Activated CD8-positive, alpha-beta T cell treated with anti-CD3 and anti-CD28 coated beads, Interleukin-2, amount 10 ng/mL, durations not matched to agents 7 days and 5 days (primary cell): ENCODE measurements at regions not wholly inside any gene's neighbourhood (a gene's known extent, or its start where the extent isn't known, plus 50 kb on each side); places are given as distances from the start of the nearest gene placed in this dataset.

Source experiments
- ATAC-seq: fragments of 150-1000 bp; cut with Tn5 transposase; one replicate; pipeline ENCODE4 v1.10.0; 2021; ENCODE audit warnings: moderate library complexity
- CTCF ChIA-PET: fragments of 350-600 bp; sonication (Branson Sonifier 250); formaldehyde crosslinking; loops from one replicate; lab custom pipeline; 2021; ENCODE audit warnings: antibody characterized with exemption; lab: Charles Lee
- POLR2A ChIA-PET: fragments of 350-600 bp; sonication (Branson Sonifier 250); formaldehyde crosslinking; loops from one replicate; lab custom pipeline; 2021; ENCODE audit warnings: antibody characterized with exemption; lab: Charles Lee
- DNase-seq: peaks from one replicate; pipeline ENCODE4 v3.0.0-alpha.2; 2020
- H3K27ac Mint-ChIP-seq: one replicate; pipeline ENCODE4 v1.8.0; 2021; ENCODE audit warnings: mild to moderate bottlenecking, mixed read lengths
- H3K27me3 Mint-ChIP-seq: one replicate; pipeline ENCODE4 v1.8.0; 2021; ENCODE audit warnings: low read depth, mixed read lengths
- H3K36me3 Mint-ChIP-seq: one replicate; pipeline ENCODE4 v1.8.0; 2021; ENCODE audit warnings: low read depth, mixed read lengths
- H3K4me1 Mint-ChIP-seq: one replicate; pipeline ENCODE4 v1.8.0; 2021; ENCODE audit warnings: low read depth, mixed read lengths
- H3K4me3 Mint-ChIP-seq: one replicate; pipeline ENCODE4 v1.8.0; 2021; ENCODE audit warnings: mild to moderate bottlenecking, mixed read lengths
- H3K9me3 Mint-ChIP-seq: one replicate; pipeline ENCODE4 v1.8.0; 2022; ENCODE audit warnings: mixed read lengths; ENCODE audit not compliant: insufficient read depth

DNA sequence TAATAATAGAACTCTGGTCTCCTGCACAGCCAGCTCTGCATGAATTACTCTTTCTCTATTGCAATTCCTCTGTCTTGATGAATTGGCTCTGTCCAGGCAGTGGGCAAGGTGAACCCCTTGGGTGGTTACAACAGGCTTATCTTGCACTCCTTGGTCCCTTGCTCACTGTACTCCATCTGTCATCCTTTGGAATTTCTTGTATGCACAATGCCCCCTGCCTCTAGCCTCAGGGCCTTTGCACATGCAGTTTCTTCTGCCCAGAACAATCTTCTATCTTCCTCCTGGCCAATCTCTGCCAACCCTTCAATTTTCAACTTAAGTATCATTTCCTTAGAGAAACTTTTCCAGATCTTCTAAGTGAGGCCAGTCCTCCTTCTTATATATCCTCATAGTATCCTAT is 114.7 kb upstream of the NLRP1 start:
- Mint-ChIP-seq H3K4me3 (no peak overlapping the region), H3K27ac (no peak overlapping the region), H3K4me1 (no peaks in the 10 kb centered on the region), H3K27me3 (peaks cover 10% of the 10 kb centered on the region), H3K36me3 (no peaks in the 10 kb centered on the region), H3K9me3 (no peaks in the 10 kb centered on the region)
- no peak for DNase-seq
- ChIA-PET POLR2A (no interaction called here), CTCF (no interaction called here)
- no peak for ATAC-seq

DNA sequence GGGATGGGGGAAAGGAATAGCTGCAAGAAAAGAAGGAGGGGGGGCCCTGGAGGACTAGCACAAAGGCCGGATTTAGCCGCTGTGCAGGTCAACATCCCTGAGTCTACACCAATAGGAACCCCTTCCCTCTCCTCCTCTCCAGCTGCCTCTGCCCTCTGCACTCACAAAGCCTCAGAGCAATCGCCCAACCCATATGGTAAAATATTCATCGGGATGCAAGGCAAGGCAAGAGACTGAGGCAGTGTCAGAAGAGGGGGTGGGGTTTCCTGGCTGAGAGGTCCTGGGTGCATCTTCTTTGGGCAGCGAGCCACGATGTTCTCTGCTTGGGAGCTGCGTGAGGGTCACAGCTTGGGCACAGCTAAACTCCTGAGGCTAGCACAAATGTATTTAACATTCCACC is 115.5 kb upstream of the NLRP1 start:
- H3K4me3 Mint-ChIP-seq = no peak overlapping the region
- POLR2A ChIA-PET = no interaction called here
- H3K36me3 Mint-ChIP-seq = no peaks in the 10 kb centered on the region
- CTCF ChIA-PET = no interaction called here
- DNase-seq (no peak), ATAC-seq (no peak)
- H3K9me3 Mint-ChIP-seq = no peaks in the 10 kb centered on the region
- H3K4me1 Mint-ChIP-seq = no peaks in the 10 kb centered on the region
- H3K27ac Mint-ChIP-seq = no peak overlapping the region
- H3K27me3 Mint-ChIP-seq = peaks cover 10% of the 10 kb centered on the region

DNA sequence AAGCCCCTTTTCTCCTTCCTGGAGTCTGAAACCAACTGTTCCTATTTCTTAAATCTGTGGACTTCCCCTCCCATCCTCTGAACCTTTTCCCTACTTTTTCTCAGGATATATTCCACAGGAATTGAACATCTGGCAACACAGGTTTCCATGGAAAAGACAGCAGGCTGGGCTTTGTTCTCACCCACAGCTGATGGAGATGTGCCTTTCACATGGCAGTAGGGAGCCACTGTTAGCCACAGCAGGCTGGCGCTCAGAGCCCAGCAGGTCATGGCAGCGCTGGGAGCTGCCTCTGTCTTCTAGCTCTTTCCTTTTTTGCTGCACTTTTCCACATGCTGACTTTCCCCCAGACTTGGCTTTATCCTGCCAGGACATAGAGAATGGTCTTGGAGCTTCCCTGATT is 116.4 kb upstream of the NLRP1 start:
- no peaks in the 10 kb centered on the region for H3K4me1 Mint-ChIP-seq

DNA sequence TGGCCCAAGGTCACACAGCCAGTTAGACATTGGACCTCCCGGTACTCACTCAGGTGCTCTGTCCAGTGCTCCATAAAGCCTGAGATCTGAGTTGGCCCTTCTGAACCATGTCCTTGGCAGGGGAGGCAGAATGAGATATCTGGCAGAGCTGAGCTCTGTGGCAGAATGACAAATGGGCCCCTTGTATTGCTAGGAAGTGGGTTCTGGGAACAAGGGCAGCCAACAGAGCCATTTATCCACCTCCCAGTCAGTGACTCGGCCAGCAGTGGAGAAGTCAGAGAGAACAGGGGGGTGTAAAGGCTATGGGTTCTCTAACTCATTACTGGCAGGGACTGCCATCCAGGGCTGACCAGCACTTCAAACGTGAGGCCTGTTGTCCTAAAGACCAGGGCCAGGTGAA is 117.1 kb upstream of the NLRP1 start:
- POLR2A ChIA-PET = no interaction called here
- H3K27me3 Mint-ChIP-seq = peaks cover 10% of the 10 kb centered on the region
- CTCF ChIA-PET = no interaction called here
- H3K4me1 Mint-ChIP-seq = no peaks in the 10 kb centered on the region
- no peaks in the 10 kb centered on the region for H3K9me3 Mint-ChIP-seq
- no peak for DNase-seq
- no peaks in the 10 kb centered on the region for H3K36me3 Mint-ChIP-seq
- no peak for ATAC-seq
- no peak overlapping the region for H3K27ac Mint-ChIP-seq
- H3K4me3 Mint-ChIP-seq = no peak overlapping the region

More for the DNA sequence above, 116.4 kb upstream of the NLRP1 start:
- no peak for ATAC-seq
- POLR2A ChIA-PET = no interaction called here
- no peak overlapping the region for H3K4me3 Mint-ChIP-seq
- no peaks in the 10 kb centered on the region for H3K36me3 Mint-ChIP-seq
- CTCF ChIA-PET = no interaction called here
- H3K27ac Mint-ChIP-seq = no peak overlapping the region
- no peaks in the 10 kb centered on the region for H3K9me3 Mint-ChIP-seq
- no peak for DNase-seq
- peaks cover 10% of the 10 kb centered on the region for H3K27me3 Mint-ChIP-seq

DNA sequence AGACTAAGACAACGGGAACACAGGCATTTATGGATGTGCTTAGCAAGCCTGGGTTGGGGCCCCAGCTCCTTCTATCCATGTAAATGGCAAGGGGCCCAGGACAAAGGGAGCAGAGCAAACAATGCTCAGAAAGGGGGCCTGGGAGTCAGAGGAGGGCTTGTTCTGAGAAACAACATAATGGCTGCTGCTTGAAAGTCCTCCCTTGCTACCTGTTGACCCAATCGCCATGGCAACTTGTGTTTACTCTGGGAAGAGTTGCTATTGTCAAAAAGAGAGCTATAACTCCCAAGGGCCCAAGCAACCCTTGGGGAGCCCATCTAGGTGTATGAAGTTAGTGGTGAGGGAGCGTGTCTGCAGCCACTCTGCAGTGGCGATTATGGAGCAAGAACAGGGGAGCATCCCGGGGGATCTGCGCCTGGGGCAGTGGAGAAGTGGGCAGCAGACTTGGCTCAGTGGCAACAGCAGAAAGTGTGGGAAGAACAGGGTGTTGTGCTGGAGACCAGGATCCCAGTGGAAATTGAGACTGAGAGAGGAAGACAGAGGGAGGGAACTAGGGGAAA is 118.7 kb upstream of the NLRP1 start:
- Mint-ChIP-seq H3K4me1 (no peaks in the 10 kb centered on the region), H3K27me3 (peaks cover 10% of the 10 kb centered on the region), H3K9me3 (no peaks in the 10 kb centered on the region), H3K36me3 (no peaks in the 10 kb centered on the region), H3K4me3 (no peak overlapping the region), H3K27ac (no peak overlapping the region)
- DNase-seq (no peak), ATAC-seq (no peak)
- ChIA-PET POLR2A (no interaction called here), CTCF (no interaction called here)

DNA sequence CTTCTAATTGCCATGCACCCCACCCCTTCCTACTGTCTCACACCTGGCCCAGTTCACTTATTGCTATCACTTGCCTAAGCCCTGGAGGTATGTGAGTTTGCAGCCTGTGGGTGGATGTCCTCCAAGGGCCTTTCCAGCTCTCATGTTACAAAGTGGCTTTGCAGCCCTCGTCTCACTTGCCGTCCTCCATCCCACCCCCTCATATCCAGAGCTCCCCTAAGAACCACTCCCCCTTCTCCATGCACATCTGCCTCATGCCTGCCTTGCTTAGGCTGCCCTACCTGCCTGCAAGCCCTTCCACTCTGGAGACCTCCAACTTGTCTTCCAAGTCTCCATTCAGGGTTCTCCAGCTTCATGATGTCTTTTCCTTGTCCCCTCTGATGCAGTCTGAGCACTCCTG is 119.4 kb upstream of the NLRP1 start:
- ChIA-PET POLR2A (no interaction called here), CTCF (no interaction called here)
- Mint-ChIP-seq H3K4me3 (no peak overlapping the region), H3K36me3 (no peaks in the 10 kb centered on the region), H3K9me3 (no peaks in the 10 kb centered on the region), H3K27me3 (peaks cover 8% of the 10 kb centered on the region), H3K4me1 (no peaks in the 10 kb centered on the region), H3K27ac (no peak overlapping the region)
- ATAC-seq (no peak), DNase-seq (no peak)

DNA sequence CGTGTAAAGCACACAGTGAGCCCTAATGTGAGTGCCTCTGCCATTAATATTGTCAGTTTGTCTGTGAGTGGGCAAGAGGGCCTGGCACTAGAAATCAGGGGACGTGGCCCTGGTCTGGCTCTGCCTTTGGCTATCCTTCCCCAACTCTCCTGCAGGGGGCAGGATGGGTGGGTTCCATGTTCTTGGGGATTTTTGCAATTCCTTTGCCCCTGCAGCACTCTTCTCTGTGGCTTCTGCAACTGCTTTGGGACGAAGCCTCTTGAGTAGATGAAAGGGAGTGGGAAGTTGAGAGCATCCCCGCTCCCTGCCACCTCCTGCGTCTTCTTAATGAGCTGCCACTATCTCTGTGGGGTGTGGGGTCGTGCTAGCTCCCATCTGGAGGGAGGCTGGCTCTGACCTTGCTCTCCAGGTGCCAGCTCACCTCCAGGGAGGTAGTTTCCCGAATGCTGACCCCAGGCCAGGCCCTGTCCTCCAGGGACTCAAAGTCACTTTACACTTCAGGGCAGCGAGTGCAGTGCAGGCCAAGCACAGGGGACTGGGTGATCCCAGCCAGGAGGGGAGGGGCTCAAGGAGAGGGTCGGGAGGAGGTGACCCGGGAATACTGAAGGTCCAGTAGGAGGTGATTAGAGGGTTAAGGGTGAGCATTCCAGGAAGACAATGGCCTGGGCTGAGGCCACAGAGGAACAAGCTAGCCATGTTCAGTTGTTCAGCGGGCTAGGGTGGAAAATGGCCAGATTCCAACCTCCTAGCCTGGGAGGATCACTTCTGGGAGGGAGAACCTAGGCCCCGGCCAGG is 121.0 kb upstream of the NLRP1 start:
- Mint-ChIP-seq H3K4me1 (no peaks in the 10 kb centered on the region), H3K27me3 (peaks cover 11% of the 10 kb centered on the region), H3K27ac (no peak overlapping the region), H3K4me3 (no peak overlapping the region), H3K9me3 (no peaks in the 10 kb centered on the region), H3K36me3 (no peaks in the 10 kb centered on the region)
- ChIA-PET POLR2A (no interaction called here), CTCF (interaction anchor here (0.6 to 3.3 kb wide), 12 partner anchors 11 to 731 kb away, joined by 3 to 20 read pairs (median 3); no protein-coding TSS in a partner anchor)
- DNase-seq (peak; percentile 24), ATAC-seq (no peak)

DNA sequence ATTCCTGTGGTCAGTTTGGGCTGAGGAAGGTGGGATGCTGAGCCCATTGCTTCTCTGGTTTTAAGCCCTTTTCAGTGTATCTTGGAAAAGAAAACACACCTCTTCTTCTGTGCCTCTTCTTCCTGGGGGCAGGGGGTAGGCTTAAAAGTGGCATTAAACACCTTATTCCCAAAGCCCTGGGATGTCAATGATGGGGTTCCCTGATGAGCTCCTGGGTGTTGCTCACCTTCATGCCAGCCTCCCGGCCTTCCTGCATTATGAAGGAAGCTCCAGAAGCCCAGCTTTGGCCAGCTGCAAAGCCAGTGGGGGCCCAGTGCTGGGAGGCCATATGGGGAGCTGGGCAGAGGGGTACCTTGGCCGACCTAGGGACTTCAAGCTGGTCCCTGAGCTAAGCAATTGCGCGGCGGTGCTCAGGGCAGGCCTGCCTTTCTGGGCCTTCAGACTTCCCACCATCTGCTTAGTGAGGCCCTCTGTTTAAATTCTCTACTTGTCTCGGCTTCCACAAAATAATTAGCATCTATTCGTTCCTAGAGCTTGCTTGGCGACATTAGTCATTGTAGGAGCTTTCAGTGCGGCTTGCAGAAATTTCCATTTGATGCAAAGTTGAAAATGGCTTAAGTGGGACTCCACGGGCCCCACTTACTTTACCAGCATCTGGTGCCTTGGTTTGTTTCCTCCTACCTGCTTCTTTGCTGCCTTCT is 121.7 kb upstream of the NLRP1 start:
- Mint-ChIP-seq H3K27ac (no peak overlapping the region), H3K36me3 (no peaks in the 10 kb centered on the region), H3K27me3 (peaks cover 17% of the 10 kb centered on the region), H3K9me3 (no peaks in the 10 kb centered on the region), H3K4me3 (no peak overlapping the region), H3K4me1 (no peaks in the 10 kb centered on the region)
- DNase-seq (no peak), ATAC-seq (no peak)
- POLR2A ChIA-PET = no interaction called here
- CTCF ChIA-PET = interaction anchor here (1.0 to 3.3 kb wide), 12 partner anchors 12 to 719 kb away, joined by 3 to 20 read pairs (median 3); no protein-coding TSS in a partner anchor

DNA sequence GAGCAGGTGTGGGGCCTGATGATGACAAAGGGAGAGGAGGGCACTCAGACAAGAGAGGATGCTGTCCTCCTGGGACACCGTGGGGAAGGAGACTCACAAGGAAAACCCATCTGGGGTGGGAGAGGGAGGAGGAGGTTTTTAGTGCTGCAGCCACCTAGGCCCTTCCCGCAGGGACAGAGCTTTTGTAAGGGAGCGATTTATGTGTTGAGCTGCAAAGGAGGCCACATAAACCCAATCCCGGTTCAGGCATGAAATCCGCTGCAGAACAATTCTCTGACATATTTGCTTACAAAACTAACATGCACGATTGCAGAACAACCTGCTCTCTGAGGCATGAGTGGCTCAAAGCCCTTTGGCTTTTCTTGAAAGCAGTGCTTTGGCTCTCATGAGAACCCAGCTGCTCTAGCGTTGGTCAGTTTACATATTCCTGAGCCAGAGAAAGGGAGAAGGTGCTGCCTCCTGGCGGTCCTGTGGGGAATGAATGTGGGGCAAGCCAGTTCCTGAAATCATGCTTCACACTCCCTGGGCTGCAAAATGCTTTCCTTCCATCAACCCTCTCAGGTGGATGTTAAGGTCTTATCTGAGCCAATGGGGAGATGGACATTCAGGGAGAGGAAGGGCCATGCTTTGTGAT is 122.4 kb upstream of the NLRP1 start:
- Mint-ChIP-seq H3K9me3 (no peaks in the 10 kb centered on the region), H3K27ac (no peak overlapping the region), H3K36me3 (no peaks in the 10 kb centered on the region), H3K4me3 (no peak overlapping the region), H3K4me1 (no peaks in the 10 kb centered on the region), H3K27me3 (peaks cover 22% of the 10 kb centered on the region)
- DNase-seq (peak; percentile 65), ATAC-seq (no peak)
- ChIA-PET CTCF (interaction anchor here (1.0 to 3.3 kb wide), 9 partner anchors 12 to 719 kb away, joined by 3 to 20 read pairs (median 3); no protein-coding TSS in a partner anchor), POLR2A (no interaction called here)

DNA sequence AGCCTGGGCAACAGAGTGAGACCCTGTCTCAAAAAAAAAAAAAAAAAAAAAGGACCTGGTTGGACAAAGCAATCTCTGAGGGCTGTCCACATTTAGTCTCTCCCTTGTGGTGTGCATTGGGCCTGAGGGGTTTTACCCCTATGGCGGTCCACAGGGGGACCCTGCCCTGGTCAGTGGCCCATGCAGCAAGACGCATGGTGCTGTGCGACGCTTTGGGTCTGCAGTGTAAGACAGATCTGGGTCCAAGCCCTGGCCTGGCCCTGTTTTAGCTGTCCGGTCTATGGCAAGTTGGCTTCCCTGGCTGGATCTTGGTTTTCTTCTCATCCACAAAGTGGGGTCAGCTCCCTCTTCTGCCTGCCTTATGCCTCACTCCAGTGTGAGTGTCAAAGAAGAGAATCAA is 123.2 kb upstream of the NLRP1 start:
- Mint-ChIP-seq H3K4me3 (no peak overlapping the region), H3K36me3 (no peaks in the 10 kb centered on the region), H3K4me1 (no peaks in the 10 kb centered on the region), H3K27ac (no peak overlapping the region), H3K9me3 (no peaks in the 10 kb centered on the region), H3K27me3 (peaks cover 27% of the 10 kb centered on the region)
- DNase-seq = no peak
- POLR2A ChIA-PET = no interaction called here
- no peak for ATAC-seq
- CTCF ChIA-PET = interaction anchor here (0.8 to 3.3 kb wide), 4 partner anchors 11 to 729 kb away, joined by 4 to 20 read pairs (median 11); no protein-coding TSS in a partner anchor

DNA sequence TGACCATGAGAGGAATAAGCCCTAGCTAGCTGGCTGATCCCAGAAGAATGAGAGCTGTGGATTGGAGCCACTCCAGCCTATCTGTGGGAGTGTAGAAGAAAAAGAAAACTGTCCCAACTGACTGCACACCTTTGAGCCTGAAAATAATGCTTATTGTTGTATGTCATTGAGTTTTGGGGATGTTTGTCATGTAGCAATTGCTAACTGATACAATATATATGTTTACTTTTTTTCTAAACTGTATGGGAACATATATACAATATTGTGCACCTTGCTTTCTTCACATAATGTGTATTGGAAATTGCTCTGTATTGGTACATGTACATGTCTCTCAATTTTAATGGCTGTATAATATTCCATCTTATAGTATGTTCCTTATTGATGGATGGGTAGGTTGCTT is 124.0 kb upstream of the NLRP1 start:
- no peak overlapping the region for H3K27ac Mint-ChIP-seq
- CTCF ChIA-PET = interaction anchor here (0.8 to 3.3 kb wide), 3 partner anchors 10 to 120 kb away, joined by 6 to 20 read pairs (median 16); no protein-coding TSS in a partner anchor
- no peak overlapping the region for H3K4me3 Mint-ChIP-seq
- H3K9me3 Mint-ChIP-seq = no peaks in the 10 kb centered on the region
- DNase-seq = no peak
- no peaks in the 10 kb centered on the region for H3K36me3 Mint-ChIP-seq
- no peak for ATAC-seq
- H3K4me1 Mint-ChIP-seq = no peaks in the 10 kb centered on the region
- H3K27me3 Mint-ChIP-seq = peaks cover 33% of the 10 kb centered on the region
- POLR2A ChIA-PET = no interaction called here
